NCI-H1105 treated with DMSO at 0.1 percent for 48 hours (cell line): ENCODE measurements at regions not wholly inside any gene's neighbourhood (a gene's known extent, or its start where the extent isn't known, plus 50 kb on each side); places are given as distances from the start of the nearest gene placed in this dataset.
"Not testable (repeated sequence)": the region's sequence is repeated elsewhere in the genome, so short reads cannot be mapped to it uniquely, and the experiment has no call there.

Experiments used
- DNase-seq: peaks from one replicate; lab custom pipeline; 2025; lab: John Stamatoyannopoulos, UW

- DNase-seq = not testable (repeated sequence)
These were observed 100.3 kb upstream of the ZC3H15 start for GRCh38 chr2:186385638-186386201.

DNA sequence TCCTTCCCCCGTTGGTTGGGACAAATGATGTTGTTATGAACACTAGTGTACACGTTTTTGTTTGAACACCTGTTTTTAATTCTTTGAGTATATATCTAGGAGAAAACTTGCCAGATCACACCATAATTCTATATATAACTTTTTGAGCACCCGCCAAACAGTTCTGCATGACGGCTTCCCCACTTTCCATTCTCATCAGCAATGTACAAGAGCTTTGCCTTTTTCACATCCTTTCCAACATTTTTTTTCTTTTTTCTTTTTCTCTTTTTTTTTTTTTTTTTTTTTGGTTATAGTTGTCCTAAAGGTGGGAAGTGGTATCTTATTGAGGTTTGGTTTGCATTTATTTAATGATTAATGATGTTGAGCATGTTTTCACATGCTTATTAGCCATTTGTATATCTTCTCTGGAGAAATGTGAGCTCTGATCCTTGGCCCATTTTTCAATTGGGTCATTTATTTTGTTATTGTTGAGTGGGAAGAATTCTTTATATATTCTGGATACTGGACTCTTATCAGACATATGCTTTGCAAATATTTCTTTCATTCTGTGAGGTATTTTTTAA, 86.9 kb upstream of the ZC3H15 start:
- DNase-seq = no peak

DNA sequence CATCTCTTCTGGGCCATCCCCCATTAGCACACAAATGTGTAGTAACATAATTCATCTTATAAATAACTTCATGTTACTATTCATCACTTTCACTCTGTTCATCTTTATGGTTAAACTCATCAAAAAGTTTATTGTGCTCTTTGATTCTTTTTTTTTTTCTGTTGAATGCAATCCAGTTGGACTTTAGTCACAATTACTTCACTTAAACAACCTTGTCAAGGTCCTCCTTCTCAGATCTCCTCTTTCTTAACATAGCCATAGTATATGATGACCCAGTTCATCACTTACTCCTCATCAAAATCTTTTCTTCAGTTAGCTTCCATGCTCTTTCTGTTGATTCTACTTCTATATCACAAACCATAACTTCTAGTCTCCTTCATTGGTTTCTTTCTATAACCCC, 80.2 kb upstream of the ZC3H15 start:
- DNase-seq = no peak

DNA sequence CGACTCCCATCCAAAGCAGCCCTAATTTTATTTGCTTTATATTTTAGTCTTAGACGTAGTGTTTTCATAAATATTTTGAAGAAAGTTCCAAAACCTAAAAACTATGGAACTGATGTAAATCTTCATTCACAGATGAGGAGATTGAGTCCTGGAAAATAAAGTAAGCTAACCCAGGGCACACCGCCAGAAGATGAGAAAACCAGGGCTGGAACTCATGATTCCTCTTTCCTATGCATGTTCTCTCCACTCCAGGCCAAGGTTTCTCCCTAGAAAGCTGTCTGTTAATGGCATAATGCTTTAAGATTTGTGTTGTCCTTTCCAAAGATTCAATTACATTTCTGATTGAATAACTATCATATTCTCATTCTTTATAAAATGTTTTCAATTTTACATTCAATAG, 78.4 kb upstream of the ZC3H15 start:
- no peak for DNase-seq

DNA sequence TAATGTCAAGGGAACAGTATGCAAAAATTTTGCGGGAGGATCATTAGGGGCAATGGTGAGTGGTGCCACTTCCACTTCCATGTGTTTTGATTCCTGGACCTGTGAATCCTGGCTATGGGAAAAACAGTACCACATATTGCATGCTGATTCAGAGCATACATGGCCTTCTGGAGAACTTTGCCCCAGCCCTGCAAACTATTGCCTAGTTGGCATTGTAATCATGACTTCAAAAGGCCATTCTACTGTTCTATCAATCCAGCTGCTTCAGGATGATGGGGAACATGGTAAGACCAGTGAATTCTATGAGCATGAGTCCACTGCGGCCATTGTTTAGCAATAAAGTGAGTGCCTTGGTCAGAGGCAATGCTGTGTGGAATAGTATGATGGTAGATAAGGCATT, 75.3 kb upstream of the ZC3H15 start:
- no peak for DNase-seq

GRCh38 chr2:186422226-186422625, 63.8 kb upstream of the ZC3H15 start:
- no peak for DNase-seq

GRCh38 chr2:186423481-186423880, 62.6 kb upstream of the ZC3H15 start:
- no peak for DNase-seq

DNA sequence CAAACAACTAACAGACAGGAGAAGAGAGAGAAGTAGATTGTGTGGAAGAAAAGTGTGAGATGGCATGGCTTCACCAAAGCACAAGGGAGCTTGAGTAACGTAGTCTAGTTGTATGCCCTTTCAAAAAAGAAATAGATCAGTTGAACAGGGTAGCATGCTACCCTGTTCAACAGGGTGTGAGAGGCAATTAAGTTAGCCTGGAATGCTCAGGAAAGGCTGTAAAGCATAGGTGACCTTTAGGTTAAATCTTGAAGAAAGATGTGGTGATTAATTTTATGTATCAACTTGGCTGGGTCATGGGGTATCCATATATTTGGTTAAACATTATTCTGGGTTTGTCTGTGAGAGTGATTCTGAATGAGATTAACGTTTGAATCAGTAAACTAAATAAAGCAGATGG, 61.8 kb upstream of the ZC3H15 start:
- no peak for DNase-seq

GRCh38 chr2:186425576-186425975, 60.5 kb upstream of the ZC3H15 start:
- no peak for DNase-seq

- no peak for DNase-seq
These were observed 59.7 kb upstream of the ZC3H15 start for GRCh38 chr2:186426153-186427016.

GRCh38 chr2:186427017-186427350, 59.1 kb upstream of the ZC3H15 start:
- not testable (repeated sequence) for DNase-seq

GRCh38 chr2:186427970-186428369, 58.1 kb upstream of the ZC3H15 start:
- DNase-seq = no peak

GRCh38 chr2:186429104-186429503, 57.0 kb upstream of the ZC3H15 start:
- no peak for DNase-seq

DNA sequence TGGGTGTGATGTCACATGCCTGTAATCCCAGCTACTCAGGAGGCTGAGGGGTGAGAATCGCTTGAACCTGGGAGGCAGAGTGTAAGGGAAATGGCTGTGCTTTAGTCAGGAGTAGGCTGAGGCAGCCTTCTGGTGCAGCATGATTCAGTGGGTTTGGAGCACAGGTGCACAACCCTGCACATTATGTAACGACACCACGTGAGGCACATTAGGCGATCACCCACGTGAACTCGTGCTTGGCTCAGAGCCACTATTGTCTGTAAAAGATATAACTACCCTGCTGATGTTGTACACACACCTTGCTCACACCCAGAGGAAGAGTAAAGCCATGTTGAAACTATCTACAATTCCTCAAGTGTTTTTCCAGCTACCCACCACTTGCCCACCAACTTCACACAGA, 54.8 kb upstream of the ZC3H15 start:
- no peak for DNase-seq

GRCh38 chr2:186433040-186433439, 53.0 kb upstream of the ZC3H15 start:
- no peak for DNase-seq

GRCh38 chr2:186433777-186434432, 52.2 kb upstream of the ZC3H15 start:
- DNase-seq = no peak
